Skeletal muscle cell (primary cell): ENCODE measurements at regions not wholly inside any gene's neighbourhood (a gene's known extent, or its start where the extent isn't known, plus 50 kb on each side); places are given as distances from the start of the nearest gene placed in this dataset.
"Not testable (repeated sequence)": the region's sequence is repeated elsewhere in the genome, so short reads cannot be mapped to it uniquely, and the experiment has no call there.

Source experiments
- DNase-seq: peaks from one replicate; pipeline ENCODE4 v3.0.0-alpha.2; 2010; ENCODE audit warnings: low read depth
- H3K4me3 ChIP-seq: 2 replicates; pipeline ENCODE4 v1.5.1; 2011; ENCODE audit warnings: low read depth, mild to moderate bottlenecking, control low read depth, low read length, moderate library complexity

DNA sequence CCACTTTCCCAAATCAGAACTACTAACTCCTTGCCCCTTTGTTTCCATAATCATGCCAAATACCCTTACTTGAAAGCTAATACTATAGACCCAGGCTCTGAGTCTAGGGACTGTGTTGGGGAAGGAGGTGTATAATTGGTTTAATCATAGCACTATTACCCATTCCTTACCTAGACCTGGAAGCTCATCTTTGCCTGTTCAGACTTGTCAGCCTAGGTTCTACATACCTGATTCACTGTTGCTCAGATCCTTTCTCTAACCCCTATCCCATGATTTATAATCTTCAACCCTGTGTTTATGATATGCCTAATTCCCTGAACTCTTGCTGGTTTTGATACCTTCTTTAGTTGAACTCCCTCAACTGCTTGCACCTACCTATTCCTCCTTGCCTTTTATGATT is 123.1 kb upstream of the GRIA3 start:
- no peak for DNase-seq
- no peak overlapping the region for H3K4me3 ChIP-seq

DNA sequence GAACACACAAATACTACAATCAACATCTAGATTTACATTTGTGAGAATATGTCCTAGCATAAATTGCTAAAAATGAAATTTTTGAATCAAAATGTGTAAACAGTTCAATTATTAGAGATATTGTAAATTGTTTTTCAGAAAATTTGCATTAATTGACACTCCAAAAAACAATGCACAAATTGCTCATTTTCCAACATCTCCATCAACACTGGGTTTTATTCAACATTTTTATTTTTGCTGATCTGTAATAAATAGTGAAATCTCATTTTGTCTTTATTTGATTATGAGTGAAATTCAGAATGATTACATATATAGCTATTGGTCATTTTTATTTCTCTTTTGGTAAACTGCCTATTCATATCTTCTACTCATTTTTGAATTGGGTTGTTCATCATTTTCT is 120.0 kb upstream of the GRIA3 start:
- H3K4me3 ChIP-seq = no peak overlapping the region
- no peak for DNase-seq

DNA sequence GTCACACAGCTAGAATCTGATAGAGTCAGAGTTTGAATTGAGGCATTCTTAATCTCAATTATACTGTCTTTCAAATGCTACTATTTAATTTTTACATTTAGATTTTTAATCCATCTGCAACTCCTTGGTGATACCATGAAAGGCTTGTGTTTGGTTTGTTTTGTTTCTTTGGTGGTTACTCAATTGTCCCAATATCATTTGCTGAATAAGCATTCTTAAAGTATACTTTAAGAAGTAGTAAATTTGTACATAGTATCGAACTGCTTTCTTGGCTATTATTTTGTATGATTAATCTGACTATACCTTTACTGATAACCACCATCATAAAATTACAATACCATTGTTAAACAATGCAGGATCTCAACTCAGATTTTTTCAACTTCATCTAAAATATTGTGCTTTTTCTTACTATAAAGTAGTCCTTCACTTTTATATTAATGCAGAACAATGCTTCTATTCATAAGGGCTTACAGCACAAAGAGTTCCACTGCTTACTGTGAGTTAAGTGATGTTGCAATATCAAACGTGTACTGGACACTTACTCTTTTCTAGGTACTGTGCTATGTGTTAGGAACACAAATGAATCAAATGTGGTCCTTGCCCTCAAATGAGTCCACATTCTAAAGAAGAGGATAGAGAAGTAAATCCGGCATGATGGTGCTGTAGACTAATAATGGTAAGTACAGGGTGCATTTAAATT is 111.2 kb upstream of the GRIA3 start:
- no peak overlapping the region for H3K4me3 ChIP-seq
- no peak for DNase-seq

DNA sequence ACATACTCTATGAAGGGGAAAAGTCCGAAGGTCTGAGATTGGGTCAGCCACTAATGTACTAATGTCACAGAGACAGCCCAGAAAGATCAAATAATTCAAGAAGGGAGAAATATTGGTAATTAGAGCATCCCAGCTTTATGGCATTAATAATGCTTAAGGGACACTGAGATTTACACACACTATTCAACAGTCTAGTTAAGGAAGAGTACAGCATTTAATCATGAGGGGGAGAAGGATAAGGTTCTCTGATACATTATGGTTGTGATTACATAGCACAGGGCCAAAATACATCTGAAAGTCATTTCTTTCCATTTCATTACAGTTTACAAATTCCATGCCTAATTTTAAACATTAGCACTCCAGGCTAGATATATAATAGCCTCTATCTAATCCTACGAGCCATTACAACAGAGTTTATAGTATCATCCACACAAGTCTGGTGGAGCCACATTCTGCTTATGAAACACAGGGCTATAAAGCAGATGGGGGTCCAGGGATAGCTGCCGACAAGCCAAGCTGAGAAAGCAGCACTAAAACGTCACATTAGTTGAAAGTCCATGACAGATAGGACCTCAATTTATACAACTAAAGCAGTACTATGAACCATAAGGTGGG is 108.0 kb upstream of the GRIA3 start:
- DNase-seq = no peak

DNA sequence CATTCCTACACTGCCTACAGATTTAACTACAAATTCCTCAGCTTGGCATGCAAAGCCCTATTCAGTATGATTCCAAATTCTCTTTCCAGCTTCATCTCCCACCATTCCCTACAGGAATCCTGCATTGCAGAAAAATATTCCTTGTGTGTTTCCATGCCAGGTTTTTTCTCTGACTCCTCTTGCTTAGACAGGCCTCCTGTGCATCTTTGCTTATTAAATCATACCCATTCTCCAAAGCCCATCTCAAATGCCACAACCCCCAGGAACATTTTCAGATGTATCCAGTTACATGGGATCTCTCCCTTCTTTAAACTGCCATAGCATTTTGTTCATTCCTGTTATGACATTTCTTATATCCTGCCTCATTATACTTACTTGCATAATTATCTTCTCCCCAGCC is 106.4 kb upstream of the GRIA3 start:
- no peak for DNase-seq
- no peak overlapping the region for H3K4me3 ChIP-seq

More for the DNA sequence above, 108.0 kb upstream of the GRIA3 start:
- no peak overlapping the region for H3K4me3 ChIP-seq

DNA sequence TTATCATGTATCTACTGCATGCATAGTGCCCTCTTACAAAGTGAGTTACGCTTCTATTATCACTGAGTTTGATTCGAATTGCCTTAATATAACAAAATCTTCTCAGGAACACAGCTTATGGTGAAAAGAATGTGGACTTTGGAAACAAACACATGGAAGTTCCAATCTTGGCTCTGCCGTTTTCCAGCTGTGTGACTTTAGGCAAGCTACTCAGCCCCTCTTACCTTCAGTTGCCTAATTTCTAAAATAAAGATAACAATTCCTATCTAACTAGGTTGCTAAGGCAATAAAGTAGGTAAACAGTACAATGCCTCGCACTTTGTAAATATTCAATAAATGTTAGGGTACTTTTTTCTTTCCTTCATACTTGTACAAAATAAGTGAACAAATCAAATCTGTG is 104.0 kb upstream of the GRIA3 start:
- no peak for DNase-seq
- H3K4me3 ChIP-seq = no peak overlapping the region

DNA sequence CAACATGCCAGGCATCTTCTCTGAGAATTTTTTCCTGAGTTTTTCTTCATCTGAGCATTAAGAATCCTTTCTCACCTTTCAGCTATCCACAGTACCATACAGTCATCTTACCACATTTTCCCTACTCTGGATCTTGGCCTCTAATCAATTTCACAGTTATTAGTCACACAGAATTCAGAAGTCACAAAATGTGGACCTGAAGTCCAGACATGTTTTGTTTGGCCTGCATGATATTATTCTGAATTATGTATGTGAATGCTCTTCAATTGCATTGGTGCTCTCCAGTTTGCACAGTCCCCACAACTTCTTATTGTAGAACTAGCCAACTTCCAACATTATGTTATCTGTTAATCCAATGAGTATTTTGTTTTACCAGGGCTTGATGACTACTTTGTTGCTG is 102.3 kb upstream of the GRIA3 start:
- peak; percentile 45 for DNase-seq
- H3K4me3 ChIP-seq = no peak overlapping the region

DNA sequence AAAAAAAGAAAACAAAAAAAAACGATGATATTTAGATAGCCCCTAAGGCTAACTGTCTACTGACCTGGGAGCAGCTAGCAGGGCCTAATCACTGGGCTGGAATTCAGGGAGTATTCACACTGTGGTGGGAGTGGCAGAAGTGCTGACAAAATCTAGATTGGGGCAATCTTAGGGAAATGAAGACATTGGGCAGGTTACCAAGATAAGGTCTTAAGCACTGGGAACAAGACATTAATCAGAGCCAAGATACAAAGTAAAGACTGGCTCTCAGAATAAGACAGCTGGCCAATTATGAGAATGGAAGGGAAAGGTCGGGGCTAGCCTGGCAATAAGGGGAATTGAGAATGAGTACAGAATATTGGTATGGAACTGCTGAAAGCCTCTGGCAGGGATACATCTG is 100.2 kb upstream of the GRIA3 start:
- peak; percentile 72 for DNase-seq
- no peak overlapping the region for H3K4me3 ChIP-seq

DNA sequence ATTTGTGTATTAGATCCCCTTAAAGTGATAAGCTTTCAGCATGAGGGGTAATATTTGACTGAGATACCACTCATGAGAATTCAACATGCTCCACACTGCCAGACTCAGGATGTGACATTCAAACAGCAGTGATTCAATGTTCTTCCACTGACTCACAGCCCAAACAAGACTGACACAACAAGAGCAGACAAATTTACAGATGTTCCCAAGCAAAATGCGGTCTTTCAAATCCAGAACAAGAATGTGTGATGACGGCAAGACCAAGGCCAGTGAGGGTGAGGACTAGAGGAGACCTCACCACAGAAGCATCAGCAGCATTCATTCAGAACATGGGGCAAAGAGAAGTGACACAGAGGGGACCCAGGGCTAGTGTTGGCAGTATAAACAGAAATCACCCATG is 99.3 kb upstream of the GRIA3 start:
- DNase-seq = peak; percentile 84

DNA sequence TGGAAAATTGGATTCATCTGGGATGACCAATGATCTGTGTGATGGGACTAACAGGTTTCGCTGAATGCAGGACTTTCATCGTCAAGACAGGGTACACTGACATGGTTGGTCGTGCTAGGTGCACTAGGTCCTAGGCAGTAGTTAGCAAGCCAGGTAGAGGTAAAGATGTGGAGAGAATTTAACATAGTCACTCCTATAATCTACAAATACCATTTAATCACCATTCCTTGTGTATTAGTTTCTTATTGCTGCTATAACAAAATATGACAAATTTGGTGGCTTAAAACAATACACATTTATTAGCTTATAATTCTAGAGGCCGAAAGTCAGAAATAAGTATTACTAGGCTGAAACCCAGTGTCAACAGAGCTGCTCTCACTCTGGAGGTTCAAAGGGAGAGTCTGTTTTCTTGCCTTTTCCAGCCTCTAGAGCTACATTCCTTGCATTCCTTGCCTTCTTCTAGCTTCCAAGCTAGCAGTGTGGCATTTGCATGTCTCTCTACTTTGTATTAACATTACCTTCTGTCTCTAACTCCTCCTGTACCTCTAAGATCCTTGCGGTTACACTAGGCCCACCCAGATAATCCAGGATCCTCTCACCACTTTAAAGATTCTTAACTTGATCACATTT is 98.7 kb upstream of the GRIA3 start:
- DNase-seq = no peak

More for the DNA sequence above, 99.3 kb upstream of the GRIA3 start:
- H3K4me3 ChIP-seq = no peak overlapping the region

DNA sequence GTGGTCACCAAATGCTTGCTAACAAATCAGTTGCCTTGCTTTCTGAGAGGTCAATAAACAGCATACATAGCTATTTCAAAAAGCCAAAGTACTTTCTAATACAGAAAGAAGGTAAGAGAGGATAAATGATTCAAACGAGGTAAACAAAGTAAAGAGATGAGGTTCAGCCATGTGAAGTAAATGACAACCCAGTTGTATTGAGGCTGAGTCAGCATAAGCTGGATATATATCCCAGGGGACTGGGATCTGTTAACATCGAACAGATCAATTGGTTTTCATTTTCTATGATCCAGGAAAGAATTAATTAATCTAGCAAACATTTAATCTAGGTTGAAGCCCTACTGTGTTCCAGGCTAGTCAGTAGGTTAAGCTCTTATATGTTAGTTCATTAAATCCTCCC is 97.3 kb upstream of the GRIA3 start:
- DNase-seq = no peak
- H3K4me3 ChIP-seq = no peak overlapping the region

More for the DNA sequence above, 98.7 kb upstream of the GRIA3 start:
- H3K4me3 ChIP-seq = no peak overlapping the region

DNA sequence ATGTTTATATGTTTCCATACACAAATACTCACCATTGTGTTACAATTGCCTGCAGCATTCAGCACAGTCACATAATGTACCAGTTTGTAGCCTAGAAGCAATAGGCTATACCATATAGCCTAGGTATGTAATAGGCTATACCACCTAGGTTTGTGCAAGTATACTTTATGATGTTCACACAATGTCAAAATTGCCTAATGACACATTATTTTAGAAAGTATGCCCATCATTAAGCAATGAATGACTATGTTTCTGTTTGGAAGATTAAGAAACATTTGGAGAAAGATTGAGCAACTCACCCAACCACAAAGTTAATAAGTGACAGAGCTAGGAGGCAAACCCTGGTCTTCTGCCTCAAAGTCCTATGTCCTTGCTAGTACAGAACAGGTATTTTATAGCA is 96.8 kb upstream of the GRIA3 start:
- peak; percentile 46 for DNase-seq

DNA sequence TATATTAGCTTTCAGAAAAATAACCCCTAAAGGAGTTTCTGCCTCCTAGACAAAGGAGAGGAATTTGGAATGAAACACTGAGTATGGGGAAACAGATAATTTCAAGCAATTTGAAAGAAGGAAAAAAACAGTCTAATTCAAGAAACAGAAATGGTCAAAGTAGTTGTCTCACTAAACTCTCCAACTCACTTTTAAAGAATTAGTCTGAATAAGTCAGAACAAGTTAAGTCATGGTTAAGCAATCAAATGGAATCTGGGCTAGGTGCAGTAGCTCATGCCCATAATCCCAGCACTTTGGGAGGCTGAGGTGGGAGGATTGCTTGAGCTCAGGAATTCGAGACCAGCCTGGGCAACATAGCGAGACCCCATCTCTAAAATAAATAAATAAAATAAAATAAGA is 95.7 kb upstream of the GRIA3 start:
- DNase-seq = no peak
- H3K4me3 ChIP-seq = no peak overlapping the region

More for the DNA sequence above, 96.8 kb upstream of the GRIA3 start:
- H3K4me3 ChIP-seq = no peak overlapping the region

DNA sequence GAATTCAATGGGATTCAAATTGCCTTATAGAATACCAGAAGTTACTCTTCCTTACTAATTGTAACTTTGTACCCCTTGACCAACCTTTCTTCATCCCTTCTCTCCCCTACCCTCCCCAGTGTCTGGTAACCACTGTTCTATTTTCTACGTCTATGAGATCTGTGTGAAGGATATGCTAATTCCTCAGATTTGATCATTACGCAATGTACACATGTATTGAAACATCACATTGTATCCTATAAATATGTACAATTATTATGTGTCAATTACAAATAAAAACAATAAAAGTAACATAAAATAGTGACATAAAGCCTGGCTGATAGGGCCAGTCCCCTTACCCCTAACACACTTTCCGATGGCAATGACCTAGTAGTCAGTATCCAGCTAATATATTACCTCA is 95.1 kb upstream of the GRIA3 start:
- DNase-seq = no peak
- H3K4me3 ChIP-seq = no peak overlapping the region

DNA sequence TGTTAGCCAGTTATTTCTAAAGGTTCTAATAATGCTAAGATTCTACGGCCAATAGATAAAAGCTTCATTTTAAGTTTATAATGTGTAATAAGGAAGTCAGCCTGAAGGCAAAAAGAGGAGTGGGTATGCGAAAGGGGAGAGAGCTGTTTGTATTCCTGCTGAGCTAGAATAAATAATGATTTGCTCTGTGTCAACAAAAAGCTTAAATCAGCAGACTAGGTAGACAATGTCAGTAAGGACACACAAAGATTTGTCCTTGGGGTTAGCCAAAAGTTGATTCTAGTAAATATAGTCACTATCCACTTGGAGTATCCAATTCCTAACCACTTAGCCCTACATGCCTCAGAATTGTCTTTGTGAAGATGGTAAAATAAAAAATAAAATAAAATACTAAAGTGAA is 90.3 kb upstream of the GRIA3 start:
- DNase-seq = no peak
- H3K4me3 ChIP-seq = no peak overlapping the region

DNA sequence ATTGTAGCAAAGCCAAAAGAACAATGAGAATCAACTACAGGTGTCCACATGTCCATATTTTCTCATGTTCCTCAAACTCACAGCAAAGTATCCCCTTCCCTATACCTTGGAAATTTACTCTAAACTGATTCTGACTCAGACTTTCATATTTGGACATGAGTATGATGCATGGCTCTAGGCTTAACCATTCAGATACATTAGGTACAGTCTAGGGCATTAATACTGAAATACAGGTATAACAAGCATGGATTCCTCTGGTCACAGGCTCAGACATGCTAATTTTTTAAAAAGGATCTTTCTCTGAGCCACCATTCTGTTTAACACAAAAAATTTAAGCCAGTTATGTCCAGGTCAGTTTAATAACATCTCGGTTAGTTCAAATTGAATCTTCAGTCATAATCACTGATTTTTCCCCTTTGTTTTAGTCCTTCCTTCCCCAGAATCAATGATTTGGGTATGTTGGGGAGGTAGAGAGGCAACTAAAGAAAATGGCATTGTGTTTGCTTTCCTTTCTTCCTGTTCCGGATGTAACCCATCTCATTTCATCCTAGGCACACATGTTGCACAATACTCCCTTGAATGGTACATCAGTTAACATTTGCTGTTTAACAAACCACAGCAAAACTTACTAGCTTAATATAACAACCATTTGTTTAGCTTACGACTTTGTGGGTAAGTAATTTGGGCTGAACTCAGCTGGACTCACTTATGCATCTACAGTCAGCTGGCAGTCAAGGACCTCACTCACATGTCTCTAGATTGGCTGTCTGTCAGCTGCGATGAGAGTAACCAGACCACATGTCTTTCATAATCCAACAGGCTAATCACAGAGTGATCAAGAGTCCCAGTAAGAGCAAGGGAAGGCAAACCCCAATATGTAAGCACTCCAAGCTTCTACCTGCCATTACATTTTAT is 75.3 kb upstream of the GRIA3 start:
- DNase-seq = no peak
- no peak overlapping the region for H3K4me3 ChIP-seq

DNA sequence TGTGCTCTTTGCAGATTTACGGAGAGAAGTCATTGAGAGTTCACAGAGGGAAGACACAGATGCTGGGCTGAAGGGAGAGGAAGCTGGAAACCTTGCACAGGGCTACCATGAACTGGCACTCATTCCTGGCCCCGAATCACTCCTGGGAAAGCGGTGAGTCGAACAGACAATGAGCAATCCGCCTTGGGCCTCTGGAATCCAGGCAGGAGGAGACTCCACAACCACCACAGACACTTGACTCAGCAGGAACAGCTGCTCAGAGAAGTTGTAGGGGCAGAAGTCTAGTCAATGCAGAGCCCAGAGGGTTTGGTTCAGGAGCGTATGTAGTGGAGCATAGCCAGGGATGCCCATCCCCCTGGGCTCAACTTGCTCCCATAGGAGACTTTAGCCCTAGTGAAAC is 62.8 kb upstream of the GRIA3 start:
- DNase-seq = no peak
- H3K4me3 ChIP-seq = no peak overlapping the region

DNA sequence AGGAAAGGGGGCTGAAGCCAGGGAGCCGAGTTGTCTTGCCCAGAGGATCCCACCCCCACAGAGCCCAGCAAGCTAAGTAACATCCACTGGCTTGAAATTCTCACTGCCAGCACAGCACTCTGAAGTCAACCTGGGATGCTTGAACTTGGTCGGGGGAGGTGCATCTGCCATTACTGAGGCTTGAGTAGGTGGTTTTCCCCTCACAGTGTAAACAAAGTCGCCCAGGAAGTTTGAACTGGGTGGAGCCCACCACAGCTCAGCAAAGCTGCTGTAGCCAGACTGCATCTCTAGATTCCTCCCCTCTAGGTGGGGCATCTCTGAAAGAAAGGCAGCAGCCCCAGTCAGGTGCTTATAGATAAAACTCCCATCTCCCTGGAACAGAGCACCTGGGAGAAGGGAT is 54.3 kb upstream of the GRIA3 start:
- H3K4me3 ChIP-seq, DNase-seq: not testable (repeated sequence)
